GM12875 (cell line): ENCODE measurements at regions not wholly inside any gene's neighbourhood (a gene's known extent, or its start where the extent isn't known, plus 50 kb on each side); places are given as distances from the start of the nearest gene placed in this dataset.

Experiments
- H3K4me3 ChIP-seq: one replicate; pipeline ENCODE4 v1.5.1; 2011; ENCODE audit warnings: low read depth, low read length, control low read depth
- TF ChIP-seq, protein P1 (sequence below): IDR thresholded peaks from 2 replicates; pipeline ENCODE4 v1.5.1; 2011; ENCODE audit warnings: low read depth, mild to moderate bottlenecking, control low read depth, inconsistent platforms, low read length, moderate library complexity, borderline replicate concordance; ENCODE audit not compliant: insufficient read depth

DNA sequence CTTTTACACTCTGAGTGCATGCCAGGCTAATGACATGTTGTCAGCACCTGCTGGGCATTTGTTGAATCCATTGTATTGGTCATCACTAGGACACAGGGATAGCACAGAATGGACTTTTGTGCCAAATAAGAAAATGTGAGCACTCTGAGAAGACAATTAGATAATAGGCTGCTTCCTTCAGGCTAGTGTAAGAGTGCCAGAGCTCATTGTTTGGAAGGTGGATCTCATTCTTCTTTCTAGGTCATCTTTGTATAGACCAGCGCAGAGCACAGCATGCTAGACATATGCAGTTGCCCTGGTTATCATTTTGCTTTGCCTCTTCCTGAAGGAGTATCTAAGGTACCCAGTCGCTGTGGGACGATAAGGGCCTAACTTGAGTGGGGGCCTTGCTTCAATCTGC lies 493.4 kb upstream of the COX7C start:
- TF ChIP-seq, protein P1, sequence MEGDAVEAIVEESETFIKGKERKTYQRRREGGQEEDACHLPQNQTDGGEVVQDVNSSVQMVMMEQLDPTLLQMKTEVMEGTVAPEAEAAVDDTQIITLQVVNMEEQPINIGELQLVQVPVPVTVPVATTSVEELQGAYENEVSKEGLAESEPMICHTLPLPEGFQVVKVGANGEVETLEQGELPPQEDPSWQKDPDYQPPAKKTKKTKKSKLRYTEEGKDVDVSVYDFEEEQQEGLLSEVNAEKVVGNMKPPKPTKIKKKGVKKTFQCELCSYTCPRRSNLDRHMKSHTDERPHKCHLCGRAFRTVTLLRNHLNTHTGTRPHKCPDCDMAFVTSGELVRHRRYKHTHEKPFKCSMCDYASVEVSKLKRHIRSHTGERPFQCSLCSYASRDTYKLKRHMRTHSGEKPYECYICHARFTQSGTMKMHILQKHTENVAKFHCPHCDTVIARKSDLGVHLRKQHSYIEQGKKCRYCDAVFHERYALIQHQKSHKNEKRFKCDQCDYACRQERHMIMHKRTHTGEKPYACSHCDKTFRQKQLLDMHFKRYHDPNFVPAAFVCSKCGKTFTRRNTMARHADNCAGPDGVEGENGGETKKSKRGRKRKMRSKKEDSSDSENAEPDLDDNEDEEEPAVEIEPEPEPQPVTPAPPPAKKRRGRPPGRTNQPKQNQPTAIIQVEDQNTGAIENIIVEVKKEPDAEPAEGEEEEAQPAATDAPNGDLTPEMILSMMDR, result no peak
- H3K4me3 ChIP-seq, result no peak overlapping the region

DNA sequence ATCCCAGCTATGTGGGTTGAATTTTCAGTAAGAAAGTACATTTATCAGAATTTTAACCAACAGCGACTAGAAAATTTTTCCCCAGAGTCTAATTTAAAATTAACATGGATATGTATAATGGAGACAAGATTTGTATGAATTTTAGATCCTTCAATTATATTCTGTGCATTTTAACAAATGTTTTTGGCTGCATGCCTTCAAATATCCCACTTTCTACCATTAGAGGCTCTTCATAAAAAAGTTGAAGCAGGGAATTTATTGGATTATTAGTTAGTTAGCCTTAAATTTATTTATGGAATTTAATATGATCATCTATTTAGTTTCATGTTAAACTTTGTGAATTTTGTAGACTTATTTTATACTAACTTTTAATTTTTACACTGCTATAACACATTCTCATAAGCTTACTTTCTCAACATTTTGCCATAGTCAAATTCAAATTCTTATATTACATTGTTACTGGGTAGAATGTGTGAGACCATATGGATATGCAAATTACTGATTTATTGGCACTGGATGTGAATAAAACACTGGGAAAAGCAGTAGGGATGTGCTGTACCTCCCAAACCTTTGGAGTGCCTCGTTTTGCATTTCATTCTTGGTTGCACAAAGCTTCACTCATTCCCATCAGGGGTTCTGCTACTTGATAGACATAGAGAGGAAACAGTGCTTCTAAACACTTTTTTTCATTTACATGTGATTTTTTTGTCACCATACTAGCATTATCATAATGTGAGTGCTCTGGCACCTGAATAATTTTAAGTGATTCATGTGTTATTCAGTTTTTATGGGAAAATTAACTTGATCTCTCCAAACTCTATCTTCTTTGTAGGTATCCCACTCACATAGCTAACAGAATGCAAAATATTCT lies 491.8 kb upstream of the COX7C start:
- TF ChIP-seq, protein P1, result no peak

DNA sequence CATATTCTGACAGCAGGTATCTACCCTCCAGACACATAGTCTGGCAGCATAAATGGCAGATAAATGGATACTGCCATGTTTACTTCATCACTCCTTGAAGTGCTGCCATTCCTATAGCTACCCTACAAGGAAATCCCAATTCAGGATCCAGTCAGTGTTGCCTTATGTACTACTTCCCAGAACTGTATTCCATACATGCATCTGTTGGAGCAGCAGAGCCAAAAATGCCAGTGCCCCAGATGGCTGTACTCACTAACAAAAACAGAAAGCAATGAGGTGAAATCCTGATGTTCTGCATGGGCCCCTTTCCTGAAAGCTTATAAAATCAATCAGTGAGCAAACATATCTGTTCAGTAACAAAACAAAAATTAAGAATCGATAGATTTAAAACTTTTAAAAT lies 490.0 kb upstream of the COX7C start:
- TF ChIP-seq, protein P1, result no peak
- no peak overlapping the region for H3K4me3 ChIP-seq

More for the DNA sequence above, 491.8 kb upstream of the COX7C start:
- no peak overlapping the region for H3K4me3 ChIP-seq

DNA sequence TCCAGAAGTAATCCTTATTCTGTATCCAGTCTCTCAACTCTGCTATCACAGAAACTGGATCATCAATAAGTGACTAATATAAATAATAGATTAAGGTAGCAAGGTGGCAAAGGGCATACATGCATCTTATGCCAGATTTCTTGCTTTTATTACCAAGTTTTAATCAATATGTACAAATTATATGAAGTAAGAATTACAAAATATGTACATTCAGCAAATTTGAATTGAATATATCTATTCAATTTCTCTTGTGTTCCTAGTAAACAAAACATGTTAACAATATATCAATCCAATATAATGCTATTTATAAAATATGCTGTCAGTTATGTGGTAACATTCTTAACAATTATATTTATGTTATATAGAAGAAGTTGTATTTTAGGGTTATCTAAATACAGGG lies 488.7 kb upstream of the COX7C start:
- TF ChIP-seq, protein P1, result no peak
- H3K4me3 ChIP-seq, result no peak overlapping the region

DNA sequence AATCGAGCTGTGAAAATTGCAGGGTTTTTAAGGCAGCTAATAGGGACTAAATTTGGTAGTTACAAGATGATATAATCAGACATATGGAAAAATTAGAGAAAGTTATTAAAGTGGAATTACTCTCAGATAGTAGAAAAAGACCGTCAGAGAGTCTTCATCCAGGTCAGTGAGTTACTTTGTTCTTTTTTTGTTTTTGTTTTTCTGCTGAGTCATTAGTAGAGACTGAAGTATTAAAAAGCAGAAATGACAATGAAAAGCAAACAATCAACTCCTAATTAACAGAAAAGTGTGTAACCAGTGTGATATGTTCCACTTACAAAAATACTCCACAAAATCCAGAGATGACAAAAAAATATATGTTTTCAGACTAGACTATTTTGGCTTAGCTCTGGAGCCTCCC lies 480.4 kb upstream of the COX7C start:
- no peak overlapping the region for H3K4me3 ChIP-seq
- TF ChIP-seq, protein P1, result no peak

DNA sequence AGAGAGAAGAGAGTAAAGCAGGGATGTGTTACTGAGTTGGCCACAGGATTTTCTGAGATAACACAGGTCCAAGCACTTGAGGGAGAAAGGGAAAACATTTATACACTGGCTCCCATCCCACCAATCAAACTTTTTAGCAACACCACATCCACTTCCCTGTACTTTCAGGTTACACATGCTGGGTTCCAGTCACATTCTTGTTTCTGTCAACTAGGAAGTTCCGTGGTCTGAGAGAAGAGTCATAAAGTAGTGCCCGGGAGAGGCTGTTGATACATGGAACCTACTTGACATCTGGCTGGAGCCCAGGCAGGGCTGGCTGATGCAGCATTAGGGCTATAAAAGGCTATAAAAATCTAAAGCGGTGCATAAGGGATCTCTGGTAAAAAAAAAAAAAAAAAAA lies 473.9 kb upstream of the COX7C start:
- TF ChIP-seq, protein P1, result no peak

DNA sequence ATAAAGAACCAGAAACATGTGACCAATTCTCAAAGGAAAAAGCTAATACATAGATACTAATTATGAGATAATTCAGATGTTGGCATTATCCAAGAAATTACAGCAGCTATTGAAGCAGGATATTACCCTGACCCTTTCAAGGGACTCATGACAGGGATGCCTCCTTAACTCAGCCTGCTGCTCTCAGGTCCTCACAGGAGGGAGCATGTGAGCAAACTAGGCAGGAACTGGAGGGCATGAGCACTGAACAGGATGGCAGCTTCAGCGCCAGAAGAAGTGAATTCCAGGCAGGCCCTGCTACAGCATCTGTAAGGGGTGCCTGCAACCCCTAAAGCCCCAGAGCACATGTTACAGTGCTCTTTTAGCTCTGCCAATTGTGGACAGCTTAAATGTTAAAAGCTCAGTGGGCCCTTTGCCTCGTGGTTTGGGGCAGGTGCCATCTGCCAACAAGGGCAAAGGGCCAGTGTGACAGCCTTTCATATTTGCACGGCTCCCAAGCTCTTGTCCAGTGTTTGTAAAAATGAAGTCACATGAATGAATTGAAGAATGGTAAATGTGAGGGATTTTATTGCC lies 464.7 kb upstream of the COX7C start:
- TF ChIP-seq, protein P1, result no peak
- H3K4me3 ChIP-seq, result no peak overlapping the region

More for the DNA sequence above, 473.9 kb upstream of the COX7C start:
- no peak overlapping the region for H3K4me3 ChIP-seq
